GM10248 (cell line): ENCODE measurements at regions not wholly inside any gene's neighbourhood (a gene's known extent, or its start where the extent isn't known, plus 50 kb on each side); places are given as distances from the start of the nearest gene placed in this dataset.
"Not testable (repeated sequence)": the region's sequence is repeated elsewhere in the genome, so short reads cannot be mapped to it uniquely, and the experiment has no call there.

ENCODE experiments used
- CTCF ChIA-PET: fragments of 300-600 bp; sonication (Branson Sonifier 250); formaldehyde crosslinking; extraction: SDS; loops from one replicate; lab custom pipeline; 2021; ENCODE audit warnings: antibody characterized with exemption; lab: Yijun Ruan, JAX
- POLR2A ChIA-PET: fragments of 350-650 bp; sonication (Branson Sonifier 250); formaldehyde crosslinking; extraction: SDS; loops from one replicate; lab custom pipeline; 2020; ENCODE audit warnings: antibody characterized with exemption; lab: Yijun Ruan, JAX
- DNase-seq: peaks from one replicate; pipeline ENCODE4 v3.0.0; 2012; ENCODE audit errors: extremely low spot score
- TF ChIP-seq, protein P1 (sequence below): IDR thresholded peaks from 2 replicates; pipeline ENCODE4 v1.5.1; 2012; ENCODE audit warnings: mild to moderate bottlenecking, low read depth; ENCODE audit errors: extremely low read depth, missing control alignments, control extremely low read depth

DNA sequence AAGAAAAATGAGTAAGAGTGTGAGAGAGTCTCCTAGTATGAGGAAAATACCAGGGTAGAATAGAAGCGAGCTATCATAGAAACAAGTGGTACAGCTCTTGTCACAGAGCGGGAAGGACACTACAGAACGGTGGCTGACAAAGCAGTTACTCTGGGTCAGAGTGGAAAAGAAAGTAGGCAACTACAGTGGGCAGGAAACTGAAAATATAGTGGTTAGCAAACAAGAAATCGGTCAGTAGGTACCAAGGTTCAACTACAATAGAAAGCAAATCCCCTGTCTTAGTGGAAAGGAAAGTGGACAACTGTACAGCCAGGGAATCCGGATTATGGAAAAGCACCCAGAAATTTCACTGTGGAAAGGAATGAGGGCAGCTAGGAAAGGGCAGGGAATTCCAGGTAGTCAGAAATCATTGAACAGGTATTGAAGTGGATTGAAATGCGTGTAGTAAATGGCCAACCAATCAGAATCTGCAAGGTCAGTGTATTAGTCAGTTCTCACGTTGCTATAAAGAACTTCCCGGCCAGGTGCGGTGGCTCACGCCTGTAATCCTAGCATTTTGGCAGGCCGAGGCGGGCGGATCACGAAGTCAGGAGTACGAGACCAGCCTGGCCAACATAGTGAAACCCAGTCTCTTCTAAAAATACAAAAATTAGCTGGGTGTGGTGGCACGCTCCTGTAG lies 219.6 kb upstream of the DIAPH2 start:
- DNase-seq: no peak
- ChIA-PET POLR2A (no interaction called here), CTCF (no interaction called here)
- TF ChIP-seq, protein P1, sequence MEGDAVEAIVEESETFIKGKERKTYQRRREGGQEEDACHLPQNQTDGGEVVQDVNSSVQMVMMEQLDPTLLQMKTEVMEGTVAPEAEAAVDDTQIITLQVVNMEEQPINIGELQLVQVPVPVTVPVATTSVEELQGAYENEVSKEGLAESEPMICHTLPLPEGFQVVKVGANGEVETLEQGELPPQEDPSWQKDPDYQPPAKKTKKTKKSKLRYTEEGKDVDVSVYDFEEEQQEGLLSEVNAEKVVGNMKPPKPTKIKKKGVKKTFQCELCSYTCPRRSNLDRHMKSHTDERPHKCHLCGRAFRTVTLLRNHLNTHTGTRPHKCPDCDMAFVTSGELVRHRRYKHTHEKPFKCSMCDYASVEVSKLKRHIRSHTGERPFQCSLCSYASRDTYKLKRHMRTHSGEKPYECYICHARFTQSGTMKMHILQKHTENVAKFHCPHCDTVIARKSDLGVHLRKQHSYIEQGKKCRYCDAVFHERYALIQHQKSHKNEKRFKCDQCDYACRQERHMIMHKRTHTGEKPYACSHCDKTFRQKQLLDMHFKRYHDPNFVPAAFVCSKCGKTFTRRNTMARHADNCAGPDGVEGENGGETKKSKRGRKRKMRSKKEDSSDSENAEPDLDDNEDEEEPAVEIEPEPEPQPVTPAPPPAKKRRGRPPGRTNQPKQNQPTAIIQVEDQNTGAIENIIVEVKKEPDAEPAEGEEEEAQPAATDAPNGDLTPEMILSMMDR: no peak

DNA sequence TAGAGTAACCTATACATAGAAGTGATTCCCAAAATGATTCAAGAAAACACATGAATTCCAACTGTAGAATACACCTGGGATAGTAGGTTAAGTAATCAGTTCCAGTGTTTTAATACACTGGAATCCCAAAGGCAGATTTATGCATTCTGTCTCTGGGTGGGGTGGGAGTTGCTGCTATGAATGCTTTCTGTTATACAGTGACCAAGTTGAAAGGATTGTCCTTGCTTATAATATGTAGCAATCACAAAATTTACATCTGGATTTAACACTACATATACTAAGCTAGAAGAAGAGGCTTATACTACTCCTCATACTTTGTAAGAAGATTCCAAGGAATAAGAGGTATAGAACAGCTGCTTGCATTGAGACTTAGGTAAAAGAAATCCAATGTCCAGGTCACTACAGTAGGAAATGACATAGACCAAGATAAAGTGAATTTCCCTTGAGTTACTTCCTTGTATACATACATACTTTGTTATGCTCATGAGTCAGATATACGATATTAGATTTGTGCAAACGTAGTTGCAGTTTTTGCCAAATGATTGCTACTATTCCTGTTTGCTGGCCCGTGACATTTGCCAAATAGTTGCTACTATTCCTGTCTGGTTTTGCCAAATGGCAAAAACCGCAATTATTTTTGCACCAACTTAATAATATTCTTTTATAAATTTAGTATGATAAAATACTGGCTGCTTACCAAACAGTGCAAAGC lies 210.5 kb upstream of the DIAPH2 start:
- CTCF ChIA-PET: no interaction called here
- TF ChIP-seq, protein P1: no peak
- POLR2A ChIA-PET: no interaction called here
- no peak for DNase-seq

GRCh38 chrX:96474741-96475125 lies 209.9 kb upstream of the DIAPH2 start:
- ChIA-PET CTCF (no interaction called here), POLR2A (no interaction called here)
- DNase-seq: no peak
- TF ChIP-seq, protein P1: no peak

GRCh38 chrX:96480081-96480480 lies 204.6 kb upstream of the DIAPH2 start:
- TF ChIP-seq, protein P1: no peak
- no peak for DNase-seq
- CTCF ChIA-PET: no interaction called here
- POLR2A ChIA-PET: no interaction called here

GRCh38 chrX:96481831-96482230 lies 202.8 kb upstream of the DIAPH2 start:
- ChIA-PET POLR2A (no interaction called here), CTCF (no interaction called here)
- DNase-seq: no peak
- TF ChIP-seq, protein P1: no peak

GRCh38 chrX:96483647-96484160 lies 200.9 kb upstream of the DIAPH2 start:
- ChIA-PET POLR2A (no interaction called here), CTCF (no interaction called here)
- TF ChIP-seq, protein P1: no peak
- DNase-seq: no peak

GRCh38 chrX:96486687-96487086 lies 198.0 kb upstream of the DIAPH2 start:
- CTCF ChIA-PET, POLR2A ChIA-PET: not testable (repeated sequence)

More at GRCh38 chrX:96486687-96487086, 198.0 kb upstream of the DIAPH2 start:
- DNase-seq: not testable (repeated sequence)
